GM18505 (cell line): ENCODE measurements at regions not wholly inside any gene's neighbourhood (a gene's known extent, or its start where the extent isn't known, plus 50 kb on each side); places are given as distances from the start of the nearest gene placed in this dataset.
A peak's percentile ranks its signal among the peaks of the same experiment; 100 is the strongest.
"Not testable (repeated sequence)": the region's sequence is repeated elsewhere in the genome, so short reads cannot be mapped to it uniquely, and the experiment has no call there.

Source experiments
- ATAC-seq: cut with Tn5 transposase; IDR thresholded peaks from one replicate; pipeline ENCODE4 v1.9.1; 2021; ENCODE audit not compliant: unreplicated experiment
- POLR2A ChIP-seq: IDR thresholded peaks from 4 replicates; pipeline ENCODE4 v1.6.1; 2011; ENCODE audit warnings: borderline replicate concordance; ENCODE audit not compliant: insufficient read depth, insufficient read length; ENCODE audit errors: extremely low read depth

DNA sequence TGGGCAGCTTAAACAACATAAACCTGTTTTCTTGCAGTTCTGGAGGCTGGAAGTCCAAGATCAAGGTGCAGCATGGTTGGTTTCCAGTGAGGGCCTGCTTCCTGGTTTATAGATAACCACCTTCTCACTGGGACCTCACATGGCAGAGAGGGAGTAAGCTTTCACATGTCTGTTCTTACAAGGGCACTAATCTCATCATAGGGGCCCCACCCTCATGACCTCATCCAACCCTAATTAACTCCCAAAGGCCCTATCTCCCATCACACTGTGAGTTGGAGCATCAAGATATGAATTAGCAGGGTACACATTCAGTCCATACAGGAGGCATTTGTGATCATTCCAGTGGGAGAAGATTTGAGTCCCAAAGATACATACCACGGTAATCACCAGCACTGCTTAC lies 50.5 kb upstream of the GRIN2A start:
- TF ChIP-seq POLR2A = no peak
- no peak for ATAC-seq

DNA sequence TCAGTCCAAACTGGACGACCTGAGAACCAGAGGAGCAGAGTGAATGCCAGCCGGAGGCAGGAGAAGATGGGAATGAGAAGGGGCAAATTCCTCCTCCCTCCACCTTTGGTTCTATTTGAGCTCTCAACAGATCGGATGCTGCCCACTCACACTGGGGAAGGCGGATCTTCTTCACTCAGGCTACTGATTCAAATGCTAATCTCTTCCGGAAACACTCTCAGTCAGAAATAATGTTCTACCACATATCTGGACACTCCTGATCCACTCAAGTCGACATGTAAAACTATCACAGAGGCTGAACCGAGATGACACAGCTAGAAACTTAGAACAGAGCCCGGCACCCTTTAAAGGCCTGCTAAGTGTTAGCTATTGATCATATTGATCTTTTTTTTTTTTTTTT lies 57.4 kb upstream of the GRIN2A start:
- no peak for TF ChIP-seq POLR2A
- no peak for ATAC-seq

DNA sequence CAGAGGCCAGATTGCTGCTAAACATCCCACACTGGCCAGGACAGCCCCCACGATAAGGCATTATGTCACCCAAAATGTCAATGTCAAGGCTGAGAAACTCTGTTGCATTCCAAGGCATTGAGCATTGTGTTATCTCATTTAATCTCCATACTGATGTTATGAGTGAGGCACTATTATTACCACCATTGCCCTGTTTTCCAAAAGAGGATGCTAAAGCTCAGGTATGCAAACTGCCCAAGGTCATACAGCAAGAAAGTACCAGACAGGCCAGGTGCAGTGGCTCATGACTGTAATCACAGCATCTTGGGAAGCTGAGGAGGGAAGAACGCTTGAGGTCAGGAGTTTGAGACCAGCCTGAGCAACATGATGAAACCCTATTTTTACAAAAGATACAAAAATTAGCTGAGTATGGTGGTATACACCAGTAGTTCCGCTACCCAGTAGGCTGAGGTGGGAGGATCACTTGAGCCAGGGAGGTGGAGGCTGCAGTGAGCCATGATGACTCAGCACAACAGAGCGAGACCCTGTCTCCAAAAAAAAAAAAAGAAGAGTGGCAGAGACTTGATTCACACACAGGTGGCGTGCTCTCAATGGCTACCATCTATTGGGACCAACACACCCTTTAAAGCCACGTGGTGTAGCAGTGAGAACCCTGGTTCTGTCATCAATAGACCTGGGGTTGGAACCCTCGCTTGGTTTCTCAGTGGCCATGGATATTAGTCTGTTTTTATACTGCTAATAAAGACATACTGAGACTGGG lies 58.8 kb upstream of the GRIN2A start:
- no peak for TF ChIP-seq POLR2A
- ATAC-seq = no peak

DNA sequence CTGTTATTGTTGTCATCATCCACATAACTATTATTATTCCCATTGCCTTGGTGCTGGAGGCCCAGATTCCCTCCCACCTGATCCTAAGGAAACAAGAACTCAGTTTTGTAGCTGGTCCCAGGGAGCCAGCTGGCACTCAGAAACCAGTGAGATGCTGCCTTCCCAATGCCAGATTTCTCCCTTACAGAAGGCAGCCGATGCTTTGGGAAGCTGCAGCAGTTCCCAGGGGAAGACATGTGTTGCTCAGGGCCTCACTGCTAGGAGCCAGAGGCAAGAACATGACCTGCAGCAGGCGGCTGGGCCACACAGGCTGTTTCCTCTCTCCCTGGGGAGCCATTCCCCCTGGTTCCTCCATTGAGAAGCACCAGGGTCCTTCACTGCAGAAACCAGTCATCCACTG lies 59.9 kb upstream of the GRIN2A start:
- TF ChIP-seq POLR2A = no peak

DNA sequence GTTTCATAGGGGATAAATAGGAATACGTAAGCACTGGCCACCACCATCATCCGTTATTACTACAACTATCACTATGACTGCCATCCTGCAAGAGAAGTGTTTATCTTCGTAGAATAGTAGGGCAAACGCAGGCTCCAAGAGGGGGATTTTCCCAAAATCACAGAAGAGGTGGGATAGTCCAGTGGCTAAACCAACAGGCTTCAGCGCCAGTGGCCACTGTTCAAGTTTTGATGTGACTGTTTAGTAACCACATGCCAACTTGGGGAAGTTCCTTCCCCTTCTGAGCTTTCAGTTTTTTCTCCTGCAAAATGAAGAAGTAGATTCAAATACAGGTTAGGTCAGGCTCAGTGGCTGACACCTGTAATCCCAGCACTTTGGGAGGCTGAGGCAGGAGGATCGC lies 60.7 kb upstream of the GRIN2A start:
- no peak for TF ChIP-seq POLR2A
- peak; percentile 41 for ATAC-seq

More for the DNA sequence above, 59.9 kb upstream of the GRIN2A start:
- ATAC-seq = no peak

DNA sequence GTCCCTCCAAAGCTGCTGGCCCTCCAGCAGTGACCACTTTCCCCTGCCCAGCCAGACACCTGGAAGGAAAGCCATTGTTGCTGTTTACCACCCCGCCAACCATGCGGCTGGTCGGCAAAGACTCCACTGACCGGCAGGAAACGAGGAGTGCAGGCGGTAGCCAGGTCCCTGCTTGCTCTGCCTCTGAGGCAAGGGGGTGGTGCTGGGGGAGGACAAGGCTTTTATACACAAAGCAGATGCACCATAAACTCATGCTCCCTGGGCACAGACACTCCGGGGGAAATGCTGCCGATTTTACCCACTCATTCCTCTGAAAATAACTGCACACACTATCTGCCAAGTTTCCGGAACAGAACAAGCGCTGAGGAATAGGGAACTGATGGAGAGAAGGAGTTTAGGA lies 62.8 kb upstream of the GRIN2A start:
- ATAC-seq = no peak
- TF ChIP-seq POLR2A = no peak

DNA sequence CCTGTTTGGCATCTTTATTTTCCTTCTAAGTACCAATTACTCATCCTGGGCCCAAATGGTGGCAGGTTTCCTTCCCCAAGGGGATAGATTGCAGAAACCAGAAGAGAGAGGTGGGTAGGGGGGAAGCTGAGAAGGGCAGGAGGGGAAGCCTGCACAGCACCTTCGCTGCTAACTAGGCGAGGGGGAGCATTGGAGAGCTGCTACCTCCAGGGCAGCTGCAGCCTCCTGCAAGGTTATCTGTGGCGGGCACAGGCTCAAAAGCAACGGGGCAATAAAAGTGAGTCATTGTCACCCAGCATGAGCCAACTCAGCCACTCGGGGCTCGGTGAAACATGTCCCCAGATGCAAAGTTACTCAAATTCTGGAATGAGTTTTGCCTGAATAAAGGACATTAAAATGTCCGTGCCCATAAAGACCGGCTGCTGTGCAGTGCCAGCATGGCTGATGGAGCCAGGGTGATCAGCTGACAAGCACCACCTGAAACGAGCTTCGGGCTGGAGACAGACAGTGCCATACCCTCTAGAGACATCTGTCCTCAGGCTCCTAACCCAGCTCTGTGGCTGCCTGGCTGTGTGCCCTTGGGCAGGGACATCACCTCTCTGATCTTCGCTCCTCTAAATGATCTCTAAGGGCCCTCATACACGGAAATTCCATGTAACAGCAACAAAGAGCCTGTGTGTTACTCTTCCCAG lies 68.1 kb upstream of the GRIN2A start:
- ATAC-seq = no peak
- no peak for TF ChIP-seq POLR2A

DNA sequence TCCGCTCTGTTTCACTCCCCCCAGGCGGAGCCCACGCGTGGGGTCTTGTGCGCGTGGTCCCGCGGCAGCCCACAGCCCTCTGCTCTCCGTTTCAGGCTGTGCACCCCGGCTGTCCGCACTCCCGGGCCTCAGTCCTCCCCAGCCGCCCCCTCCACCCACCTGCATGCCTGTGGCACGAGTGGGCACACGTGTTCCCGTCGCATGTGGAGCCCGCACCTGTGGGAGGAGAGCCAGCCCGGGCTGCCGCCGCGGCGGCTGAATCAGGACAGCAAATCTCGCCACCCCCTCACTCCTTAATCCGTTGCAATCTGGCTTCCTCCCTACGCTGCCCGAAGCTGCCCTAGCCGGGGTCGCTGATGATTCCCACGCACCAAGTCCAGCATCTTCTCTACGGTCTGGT lies 69.9 kb upstream of the GRIN2A start:
- no peak for ATAC-seq
- TF ChIP-seq POLR2A = no peak

DNA sequence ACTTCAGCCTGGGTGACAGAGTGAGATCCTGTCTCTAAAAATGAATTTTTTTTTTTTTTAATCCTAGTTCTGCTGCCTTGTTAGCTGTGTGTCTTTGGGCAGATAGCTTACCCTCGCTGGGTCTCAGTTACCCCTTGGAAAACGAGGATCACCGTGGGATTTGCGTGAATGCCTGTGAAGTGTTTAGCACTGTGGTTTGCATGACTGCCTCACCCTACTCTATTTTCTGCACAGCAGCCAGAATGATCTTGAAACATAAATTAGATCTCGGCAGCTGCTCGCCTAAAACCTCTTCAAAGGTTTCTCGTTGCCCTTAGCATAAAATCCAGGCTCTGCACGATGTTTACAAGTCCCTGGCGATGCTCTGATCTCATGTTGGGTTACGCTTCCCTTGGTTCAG lies 71.2 kb upstream of the GRIN2A start:
- TF ChIP-seq POLR2A = no peak
- no peak for ATAC-seq

DNA sequence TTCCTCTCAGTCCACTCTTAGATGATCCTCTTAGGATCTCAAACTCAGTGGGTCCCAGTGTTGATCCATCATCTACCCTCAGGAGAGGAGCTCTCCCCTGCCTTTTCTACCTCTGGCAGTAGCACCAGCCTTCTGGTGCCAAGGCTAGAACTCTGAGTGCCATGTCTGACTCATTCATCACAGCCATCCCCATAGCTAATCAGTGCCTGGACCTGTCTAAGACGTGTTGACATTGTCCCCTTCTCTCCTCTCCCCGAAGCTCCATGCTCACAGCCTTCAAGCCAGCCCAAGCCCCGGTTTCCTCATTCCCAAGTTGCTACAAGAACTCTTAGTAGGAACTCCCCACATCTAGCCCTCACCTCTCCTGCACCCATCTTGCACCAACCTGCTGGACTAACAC lies 73.5 kb upstream of the GRIN2A start:
- no peak for TF ChIP-seq POLR2A
- ATAC-seq = no peak

DNA sequence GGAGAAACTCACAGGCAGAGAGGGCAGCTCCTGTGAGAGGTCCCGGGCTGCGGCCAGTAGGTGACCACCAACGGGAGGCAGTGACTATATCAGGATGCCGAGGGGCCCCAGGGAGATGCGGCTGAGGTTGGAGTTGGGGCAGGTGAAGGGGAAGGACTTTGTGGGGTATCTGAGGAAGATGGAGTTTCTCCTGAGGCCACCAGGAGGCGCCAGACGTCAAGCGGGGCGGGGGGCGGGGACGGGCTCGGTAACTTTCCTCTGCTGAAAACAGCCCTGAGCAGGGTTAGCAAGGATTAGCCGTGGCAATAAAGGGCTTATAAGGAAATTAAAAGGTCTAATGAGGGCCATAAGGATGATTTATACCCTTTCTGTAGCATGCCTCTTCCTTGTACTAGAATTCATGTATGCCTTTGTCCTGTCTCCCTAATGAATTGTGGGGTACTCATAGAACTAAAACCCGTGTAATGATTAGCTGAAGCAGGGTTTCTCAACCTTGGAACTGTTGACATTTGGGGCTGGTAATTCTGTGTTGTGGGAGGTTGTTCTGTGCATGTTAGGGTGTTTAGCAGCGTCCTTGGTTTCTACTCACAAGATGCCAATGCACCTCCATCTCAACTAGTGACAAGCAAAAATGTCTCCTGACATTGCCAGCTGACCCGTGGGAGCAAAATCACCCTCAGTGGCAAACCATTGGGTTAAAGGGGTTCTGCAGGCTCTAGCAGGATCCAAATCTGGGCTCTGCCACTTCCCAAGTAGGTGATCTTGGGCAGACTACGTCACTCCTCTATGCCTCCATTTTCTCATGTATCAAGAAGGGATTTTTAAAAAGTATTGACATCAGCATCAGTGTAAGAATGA lies 74.8 kb upstream of the GRIN2A start:
- no peak for ATAC-seq
- TF ChIP-seq POLR2A = no peak

DNA sequence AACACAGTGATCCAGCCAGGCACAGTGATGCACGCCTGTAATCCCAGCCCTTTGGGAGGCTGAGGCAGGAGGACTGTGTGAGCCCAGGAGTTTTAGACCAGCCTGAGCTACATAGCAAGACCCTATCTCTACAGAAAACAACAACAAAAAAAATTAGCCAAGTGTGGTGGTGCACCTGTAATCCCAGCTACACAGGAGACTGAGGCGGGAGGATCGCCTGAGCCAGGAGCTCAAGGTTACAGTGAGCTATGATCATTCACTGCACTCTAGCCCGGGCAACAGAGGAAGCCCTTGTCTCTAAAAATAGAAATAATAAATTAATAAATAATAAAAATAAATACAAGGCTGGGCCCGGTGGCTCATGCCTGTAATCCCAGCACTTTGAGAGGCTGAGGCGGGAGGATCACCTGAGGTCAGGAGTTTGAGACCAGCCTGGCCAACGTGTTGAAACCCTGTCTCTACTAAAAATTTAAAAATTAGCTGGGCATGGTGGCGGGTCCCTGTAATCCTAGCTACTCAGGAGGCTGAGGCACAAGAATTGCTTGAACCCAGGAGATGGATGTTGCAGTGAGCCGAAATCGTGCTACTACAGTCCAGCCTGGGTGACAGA lies 75.5 kb upstream of the GRIN2A start:
- not testable (repeated sequence) for ATAC-seq

DNA sequence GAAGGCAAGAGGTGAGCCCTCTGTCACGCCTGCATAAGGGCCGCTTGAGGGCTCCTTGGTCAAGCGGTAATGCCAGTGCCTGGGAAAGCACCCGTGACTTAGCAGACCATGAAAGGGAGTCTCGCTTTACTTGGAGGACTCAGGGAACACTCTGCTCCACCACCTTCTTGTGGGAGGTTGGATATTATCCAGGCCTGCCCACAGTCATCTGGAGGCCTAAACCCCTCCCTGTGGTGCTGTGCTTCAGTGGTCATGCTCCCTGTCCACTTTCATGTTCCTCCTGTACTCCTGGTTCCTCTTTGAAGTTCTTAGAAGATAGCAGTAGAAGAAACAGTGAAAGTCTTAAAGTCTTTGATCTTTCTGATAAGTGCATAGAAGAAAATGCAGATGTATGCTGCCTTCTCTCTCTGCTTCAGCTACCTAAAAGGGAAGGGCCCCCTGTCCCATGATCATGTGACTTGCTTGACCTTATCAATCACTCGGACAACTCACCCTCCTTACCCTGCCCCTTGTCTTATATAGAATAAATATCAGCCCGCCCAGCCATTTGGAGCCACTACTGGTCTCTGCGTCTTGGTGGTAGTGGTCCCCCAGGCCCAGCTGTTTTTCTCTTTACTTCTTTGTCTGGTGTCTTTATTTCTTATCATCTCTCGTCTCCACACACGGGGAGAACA lies 76.8 kb upstream of the GRIN2A start:
- not testable (repeated sequence) for ATAC-seq
